H1 (cell line): ENCODE measurements at regions not wholly inside any gene's neighbourhood (a gene's known extent, or its start where the extent isn't known, plus 50 kb on each side); places are given as distances from the start of the nearest gene placed in this dataset.

ENCODE experiments used
- CTCF ChIA-PET: fragments of 300-600 bp; sonication (Branson Sonifier 250); formaldehyde crosslinking; loops from one replicate; lab custom pipeline; 2021; ENCODE audit not compliant: partially characterized antibody; lab: Charles Lee
- POLR2A ChIA-PET: fragments of 300-600 bp; sonication (Branson Sonifier 250); formaldehyde crosslinking; loops from one replicate; lab custom pipeline; 2021; ENCODE audit warnings: inconsistent platforms; ENCODE audit not compliant: partially characterized antibody; lab: Charles Lee
- DNase-seq, 2 experiments: peaks; one replicate each; pipeline versions ENCODE4 v3.0.0 to v3.0.0-alpha.2; 2010 to 2022; ENCODE audit warnings: low spot score in 2 of 2, low read depth in 1 of 2, mixed read lengths in 1 of 2
- FAIRE-seq: peaks from 2 replicates; lab custom pipeline; 2011; peaks lifted over from hg19 to GRCh38; lab: Jason Lieb, UNC
- H2AFZ ChIP-seq: 2 replicates; pipeline ENCODE4 v1.8.1; 2012; ENCODE audit warnings: low read length, inconsistent platforms
- H2AK5ac ChIP-seq: 2 replicates; pipeline ENCODE4 v1.6.1; 2013; ENCODE audit warnings: low read depth, low read length
- H2BK120ac ChIP-seq: replicated peaks from 2 replicates; pipeline ENCODE3; 2013; ENCODE audit warnings: low read depth, low read length, inconsistent platforms
- H2BK12ac ChIP-seq: 2 replicates; pipeline ENCODE4 v1.6.1; 2013; ENCODE audit warnings: low read depth, low read length
- H2BK15ac ChIP-seq: 2 replicates; pipeline ENCODE4 v1.6.1; 2013; ENCODE audit warnings: low read length
- H2BK20ac ChIP-seq: 2 replicates; pipeline ENCODE4 v1.6.1; 2013; ENCODE audit warnings: low read length
- H2BK5ac ChIP-seq: 2 replicates; pipeline ENCODE4 v1.6.1; 2013; ENCODE audit warnings: low read depth, low read length
- H3K14ac ChIP-seq: 2 replicates; pipeline ENCODE4 v1.6.1; 2013; ENCODE audit warnings: inconsistent platforms; ENCODE audit not compliant: insufficient read length
- H3K18ac ChIP-seq: 2 replicates; pipeline ENCODE4 v1.6.1; 2013; ENCODE audit warnings: low read length; ENCODE audit errors: extremely low read depth
- H3K23ac ChIP-seq: 2 replicates; pipeline ENCODE4 v1.6.1; 2013; ENCODE audit warnings: inconsistent platforms; ENCODE audit not compliant: insufficient read length
- H3K23me2 ChIP-seq: 2 replicates; pipeline ENCODE4 v1.6.1; 2013; ENCODE audit warnings: low read depth, low read length
- H3K27ac ChIP-seq: 2 replicates; pipeline ENCODE4 v1.6.1; 2011; ENCODE audit warnings: low read depth, low read length, inconsistent platforms
- H3K27me3 ChIP-seq, 4 experiments: replicated peaks in 1 of 4; 1 replicate in 1 of 4; 2 replicates in 3 of 4; pipeline versions ENCODE4 v1.6.1 to v1.8.1; 2011 to 2013; ENCODE audit warnings: low read length in 3 of 4, mild to moderate bottlenecking in 3 of 4, inconsistent platforms in 2 of 4, mixed read lengths in 2 of 4, moderate library complexity in 1 of 4; ENCODE audit not compliant: control insufficient read depth in 3 of 4, insufficient read depth in 3 of 4; ENCODE audit errors: extremely low read depth in 1 of 4
- H3K36me3 ChIP-seq, 4 experiments: 2 replicates each; pipeline versions ENCODE4 v1.6.1 to v1.8.1; 2011 to 2013; ENCODE audit warnings: mild to moderate bottlenecking in 4 of 4, low read length in 3 of 4, moderate library complexity in 2 of 4, control low read depth in 1 of 4, inconsistent platforms in 1 of 4; ENCODE audit not compliant: insufficient read depth in 4 of 4, control insufficient read depth in 2 of 4
- H3K4ac ChIP-seq: replicated peaks from 2 replicates; pipeline ENCODE3; 2013; ENCODE audit warnings: low read length, low read depth, mixed read lengths, inconsistent platforms; ENCODE audit not compliant: insufficient read length
- H3K4me1 ChIP-seq, 4 experiments: replicated peaks in 1 of 4; 1 replicate in 1 of 4; 2 replicates in 3 of 4; pipeline versions ENCODE4 v1.6.1 to v1.8.1; 2011 to 2013; ENCODE audit warnings: low read length in 3 of 4, inconsistent platforms in 2 of 4, mixed read lengths in 1 of 4; ENCODE audit not compliant: insufficient read depth in 4 of 4, control insufficient read depth in 3 of 4
- H3K4me2 ChIP-seq, 2 experiments: 2 replicates each; pipeline versions ENCODE4 v1.6.1 to v1.8.1; 2011 to 2013; ENCODE audit warnings: low read depth in 2 of 2, low read length in 2 of 2, control low read depth in 1 of 2, inconsistent platforms in 1 of 2, mild to moderate bottlenecking in 1 of 2; ENCODE audit not compliant: insufficient read depth in 1 of 2
- H3K4me3 ChIP-seq, 4 experiments: fragments of 200-600, 300-600 bp in 1 of 4; sonication (generic), shearing (Covaris generic), sonication (Bioruptor Twin) in 1 of 4; 2 replicates each; pipeline versions ENCODE4 v1.5.1 to v1.8.1; 2011 to 2016; ENCODE audit warnings: low read length in 4 of 4, low read depth in 3 of 4, control low read depth in 2 of 4, inconsistent platforms in 2 of 4, mild to moderate bottlenecking in 2 of 4, mixed read lengths in 1 of 4, moderate library complexity in 1 of 4; ENCODE audit not compliant: insufficient read depth in 2 of 4; ENCODE audit errors: extremely low read depth in 1 of 4
- H3K56ac ChIP-seq: replicated peaks from 2 replicates; pipeline ENCODE3; 2013; ENCODE audit warnings: low read depth, mild to moderate bottlenecking, mixed read lengths, low read length, inconsistent platforms; ENCODE audit not compliant: insufficient read length
- H3K79me1 ChIP-seq: 2 replicates; pipeline ENCODE4 v1.6.1; 2013; ENCODE audit warnings: low read depth, low read length, control low read depth
- H3K79me2 ChIP-seq, 2 experiments: 2 replicates each; pipeline versions ENCODE4 v1.6.1 to v1.8.1; 2012 to 2013; ENCODE audit warnings: low read length in 2 of 2, mild to moderate bottlenecking in 2 of 2, inconsistent platforms in 1 of 2; ENCODE audit not compliant: insufficient read depth in 2 of 2, control insufficient read depth in 1 of 2
- H3K9ac ChIP-seq, 4 experiments: replicated peaks in 1 of 4; 1 replicate in 1 of 4; 2 replicates in 3 of 4; pipeline versions ENCODE4 v1.6.1 to v1.8.1; 2011 to 2013; ENCODE audit warnings: low read depth in 3 of 4, low read length in 3 of 4, control low read depth in 2 of 4, mild to moderate bottlenecking in 2 of 4, moderate library complexity in 2 of 4, inconsistent platforms in 1 of 4; ENCODE audit errors: extremely low read depth in 1 of 4
- H3K9me3 ChIP-seq, 2 experiments: 2 replicates each; pipeline versions ENCODE4 v1.6.1 to v1.8.1; 2012 to 2013; ENCODE audit warnings: mild to moderate bottlenecking in 2 of 2, moderate library complexity in 2 of 2, control low read depth in 1 of 2, inconsistent platforms in 1 of 2, low read depth in 1 of 2, low read length in 1 of 2, mixed read lengths in 1 of 2; ENCODE audit not compliant: insufficient read depth in 2 of 2
- H4K20me1 ChIP-seq, 2 experiments: replicated peaks in 1 of 2; 2 replicates each; pipeline versions ENCODE3 to v1.8.1; 2011 to 2013; ENCODE audit warnings: inconsistent platforms in 2 of 2, low read length in 2 of 2, mild to moderate bottlenecking in 1 of 2; ENCODE audit not compliant: insufficient read depth in 2 of 2, control insufficient read depth in 1 of 2
- H4K5ac ChIP-seq: 2 replicates; pipeline ENCODE4 v1.6.1; 2013; ENCODE audit warnings: low read length, low read depth, mixed read lengths, inconsistent platforms; ENCODE audit not compliant: insufficient read length
- H4K8ac ChIP-seq: 2 replicates; pipeline ENCODE4 v1.8.0; 2013; ENCODE audit warnings: mild to moderate bottlenecking, moderate library complexity, low read length, inconsistent platforms; ENCODE audit not compliant: insufficient read depth; ENCODE audit errors: extremely low read depth
- H4K91ac ChIP-seq: replicated peaks from 2 replicates; pipeline ENCODE3; 2013; ENCODE audit warnings: low read length, mixed read lengths, inconsistent platforms; ENCODE audit not compliant: insufficient read length
- BRCA1 ChIP-seq: IDR thresholded peaks from 2 replicates; pipeline ENCODE4 v1.6.1; 2012; ENCODE audit warnings: low read depth, low read length, improper control_type of control experiment
- EGR1 ChIP-seq: IDR thresholded peaks from 2 replicates; pipeline ENCODE4 v1.6.1; 2011; ENCODE audit warnings: low read depth, low read length, borderline replicate concordance
- JUN ChIP-seq: IDR thresholded peaks from 2 replicates; pipeline ENCODE4 v1.6.1; 2011; ENCODE audit warnings: low read depth, mild to moderate bottlenecking, improper control_type of control experiment, low read length
- JUND ChIP-seq: IDR thresholded peaks from 2 replicates; pipeline ENCODE4 v1.6.1; 2011; ENCODE audit warnings: mild to moderate bottlenecking, improper control_type of control experiment, low read length
- KDM5A ChIP-seq: fragments of 200-600 bp; IDR thresholded peaks from 2 replicates; pipeline ENCODE4 v1.7.1; 2012; ENCODE audit warnings: mild to moderate bottlenecking, low read length, inconsistent platforms, mixed read lengths
- RAD21 ChIP-seq, 2 experiments: IDR thresholded peaks in 1 of 2; conservative IDR thresholded peaks in 1 of 2; 2 replicates each; pipeline ENCODE4 v1.6.1; 2011; ENCODE audit warnings: low read depth in 2 of 2, low read length in 2 of 2, improper control_type of control experiment in 1 of 2, inconsistent platforms in 1 of 2, mild to moderate bottlenecking in 1 of 2, moderate library complexity in 1 of 2
- RFX5 ChIP-seq: IDR thresholded peaks from 2 replicates; pipeline ENCODE4 v1.6.1; 2011; ENCODE audit warnings: low read depth, low read length, improper control_type of control experiment, borderline replicate concordance
- SUZ12 ChIP-seq: fragments of 200-600 bp; sonication (generic); IDR thresholded peaks from 2 replicates; pipeline ENCODE4 v1.6.1; 2012; ENCODE audit warnings: mild to moderate bottlenecking, inconsistent platforms, low read length, moderate library complexity, mixed read lengths
- TAF7 ChIP-seq: optimal IDR thresholded peaks from 2 replicates; pipeline ENCODE3; 2011; ENCODE audit warnings: low read depth, mild to moderate bottlenecking, inconsistent platforms, low read length, moderate library complexity, borderline replicate concordance
- TEAD4 ChIP-seq: IDR thresholded peaks from 2 replicates; pipeline ENCODE4 v1.6.1; 2012; ENCODE audit warnings: low read depth, low read length, inconsistent platforms, mixed read lengths
- YY1 ChIP-seq: IDR thresholded peaks from 2 replicates; pipeline ENCODE4 v1.6.1; 2011; ENCODE audit warnings: low read depth, mild to moderate bottlenecking, low read length
- ZNF274 ChIP-seq: IDR thresholded peaks from 2 replicates; pipeline ENCODE4 v1.7.0; 2012; ENCODE audit warnings: low read length, borderline replicate concordance; ENCODE audit errors: extremely low read depth
- WGBS, 2 experiments: shearing (Covaris generic) in 1 of 2; methylation state at CpG; one replicate each; pipeline versions ENCODE4 v1.1.6 to v1.1.7; 2013 to 2015; ENCODE audit warnings: low lambda C conversion rate in 2 of 2, mixed read lengths in 2 of 2, inconsistent platforms in 1 of 2, low coverage in 1 of 2, missing lambda C conversion rate in 1 of 2; ENCODE audit not compliant: insufficient replicate concordance in 2 of 2, insufficient coverage in 1 of 2, insufficient read length in 1 of 2; ENCODE audit errors: extremely low coverage in 1 of 2, missing lambda C conversion rate in 1 of 2; 5-methylcytosine and 5-hydroxymethylcytosine counted together

DNA sequence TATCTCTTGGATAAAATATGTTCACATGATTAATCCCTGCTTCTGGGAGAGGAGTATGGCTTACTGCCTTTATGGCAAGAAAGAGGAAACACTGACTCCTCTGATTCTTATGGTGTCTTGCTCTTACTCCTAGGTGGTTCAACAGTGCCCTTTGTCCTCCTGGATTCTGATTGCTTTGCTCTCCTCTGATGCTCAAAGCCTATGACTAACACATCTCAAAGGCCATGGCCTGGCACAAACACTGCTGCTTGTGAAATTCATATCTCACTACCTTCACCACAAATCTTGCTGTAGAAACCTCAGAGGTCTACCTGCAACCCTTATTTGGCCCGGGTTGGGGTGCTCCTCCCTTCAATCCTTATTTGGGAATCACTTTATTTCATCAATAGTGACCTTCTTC, 217.2 kb downstream of the C12orf50 start:
- Histone ChIP-seq H2BK20ac (no peak overlapping the region), H3K79me2 (no peaks in the 10 kb centered on the region), H3K4me3 (no peak overlapping the region)
- no peak for TF ChIP-seq JUN
- TF ChIP-seq RFX5: no peak
- TF ChIP-seq KDM5A: no peak
- TF ChIP-seq EGR1: no peak
- no peak for TF ChIP-seq YY1
- TF ChIP-seq JUND: no peak
- TF ChIP-seq TEAD4: no peak
- TF ChIP-seq SUZ12: no peak
- no peak for TF ChIP-seq RAD21 (IDR thresholded peaks at IDR 0.05 in 1 of 2, conservative IDR thresholded peaks at IDR 0.05 in 1 of 2; ENCODE audit: low read depth in 2 of 2, low read length in 2 of 2)
- no peak for TF ChIP-seq BRCA1
- TF ChIP-seq ZNF274: no peak
- no peak for TF ChIP-seq TAF7
- TF ChIP-seq, all 59 proteins: peak for 0
- H2AK5ac ChIP-seq: no peak overlapping the region
- no peak overlapping the region for H4K8ac ChIP-seq
- H2BK5ac ChIP-seq: no peak overlapping the region
- DNase-seq (no peak), FAIRE-seq (no peak)
- H3K79me1 ChIP-seq: no peaks in the 10 kb centered on the region
- H2AFZ ChIP-seq: no peak overlapping the region
- H4K20me1 ChIP-seq: no peaks in the 10 kb centered on the region
- H3K4ac ChIP-seq: no peak overlapping the region
- POLR2A ChIA-PET: no interaction called here
- H3K27ac ChIP-seq: no peak overlapping the region
- H3K23me2 ChIP-seq: no peaks in the 10 kb centered on the region
- H3K9ac ChIP-seq: no peak overlapping the region
- H4K91ac ChIP-seq: no peak overlapping the region
- H2BK15ac ChIP-seq: no peak overlapping the region
- no peaks in the 10 kb centered on the region for H3K27me3 ChIP-seq
- H3K36me3 ChIP-seq: no peaks in the 10 kb centered on the region
- no peak overlapping the region for H3K4me2 ChIP-seq
- H2BK12ac ChIP-seq: no peak overlapping the region
- no peak overlapping the region for H2BK120ac ChIP-seq
- H3K23ac ChIP-seq: no peak overlapping the region
- H3K4me1 ChIP-seq: no peaks in the 10 kb centered on the region
- no peak overlapping the region for H3K18ac ChIP-seq
- no peaks in the 10 kb centered on the region for H3K9me3 ChIP-seq
- no peak overlapping the region for H3K14ac ChIP-seq
- no peak overlapping the region for H3K56ac ChIP-seq
- no peak overlapping the region for H4K5ac ChIP-seq
- CTCF ChIA-PET: interaction anchor here (0.9 kb wide), 1 partner anchor 15 kb away, joined by 3 read pairs; no protein-coding TSS in a partner anchor
- 60% methylated on average over 1 of the region's 1 CpG; no CpG with 5 or more reads in 1 of the 2 experiments for WGBS, 2 experiments
